Liver (tissue), 8 donors: ENCODE measurements at regions not wholly inside any gene's neighbourhood (a gene's known extent, or its start where the extent isn't known, plus 50 kb on each side); places are given as distances from the start of the nearest gene placed in this dataset.

ENCODE experiments used
- DNase-seq: peaks from one replicate; pipeline ENCODE4 v3.0.0-alpha.2; 2017; ENCODE audit warnings: low spot score
- H3K27ac ChIP-seq, 2 donors: one replicate each; pipeline ENCODE4 v1.7.0; 2013; ENCODE audit warnings: inconsistent platforms in 2 of 2, low read length in 2 of 2, control low read depth in 1 of 2, low read depth in 1 of 2, mild to moderate bottlenecking in 1 of 2
- H3K27me3 ChIP-seq, 4 donors: one replicate each; pipeline versions ENCODE4 v1.6.1 to v1.7.0; 2013; ENCODE audit warnings: low read length in 3 of 4, inconsistent platforms in 1 of 4, mild to moderate bottlenecking in 1 of 4, moderate library complexity in 1 of 4; ENCODE audit not compliant: control insufficient read depth in 4 of 4, insufficient read depth in 4 of 4
- H3K36me3 ChIP-seq, 4 donors: one replicate each; pipeline versions ENCODE4 v1.6.1 to v1.7.0; 2013; ENCODE audit warnings: low read length in 3 of 4, mild to moderate bottlenecking in 3 of 4, low read depth in 1 of 4, moderate library complexity in 1 of 4; ENCODE audit not compliant: control insufficient read depth in 4 of 4, insufficient read depth in 3 of 4
- H3K4me1 ChIP-seq, 4 donors: one replicate each; pipeline versions ENCODE4 v1.6.1 to v1.7.0; 2013; ENCODE audit warnings: low read length in 3 of 4, mild to moderate bottlenecking in 3 of 4, moderate library complexity in 1 of 4; ENCODE audit not compliant: control insufficient read depth in 4 of 4, insufficient read depth in 4 of 4
- H3K4me3 ChIP-seq, 3 donors: one replicate each; pipeline versions ENCODE4 v1.6.1 to v1.7.0; 2013; ENCODE audit warnings: low read length in 3 of 3, control low read depth in 1 of 3, low read depth in 1 of 3, mild to moderate bottlenecking in 1 of 3
- H3K9ac ChIP-seq, 2 donors: one replicate each; pipeline ENCODE4 v1.7.0; 2013; ENCODE audit warnings: low read length in 2 of 2, mild to moderate bottlenecking in 2 of 2, moderate library complexity in 2 of 2, control low read depth in 1 of 2, low read depth in 1 of 2
- H3K9me3 ChIP-seq, 4 donors: one replicate each; pipeline versions ENCODE4 v1.6.1 to v1.7.0; 2013; ENCODE audit warnings: low read length in 3 of 4; ENCODE audit not compliant: control insufficient read depth in 4 of 4
- ATF3 ChIP-seq: IDR thresholded peaks from 2 replicates; pipeline ENCODE4 v1.6.1; 2016; ENCODE audit warnings: antibody characterized with exemption
- CTCF ChIP-seq: fragments of 150-350 bp; IDR thresholded peaks from 2 replicates; pipeline ENCODE4 v1.5.1; 2017; ENCODE audit warnings: improper control_type of control experiment, low read depth, low read length; ENCODE audit not compliant: missing input control
- EGR1 ChIP-seq, 2 donors: IDR thresholded peaks; 2 replicates each; pipeline ENCODE4 v1.6.1; 2016 to 2018; ENCODE audit warnings: antibody characterized with exemption in 2 of 2, low read depth in 2 of 2
- FOXA1 ChIP-seq: IDR thresholded peaks from 2 replicates; pipeline ENCODE4 v1.6.1; 2016; ENCODE audit warnings: antibody characterized with exemption
- FOXA2 ChIP-seq: IDR thresholded peaks from 2 replicates; pipeline ENCODE4 v1.6.1; 2016; ENCODE audit warnings: antibody characterized with exemption
- GABPA ChIP-seq, 2 donors: IDR thresholded peaks in 1 of 2; conservative IDR thresholded peaks in 1 of 2; 2 replicates each; pipeline ENCODE4 v1.6.1; 2016; ENCODE audit warnings: antibody characterized with exemption in 2 of 2, mild to moderate bottlenecking in 1 of 2, moderate library complexity in 1 of 2
- HNF4A ChIP-seq, 2 donors: conservative IDR thresholded peaks; 2 replicates each; pipeline ENCODE4 v1.6.1; 2016; ENCODE audit warnings: antibody characterized with exemption in 2 of 2, mild to moderate bottlenecking in 2 of 2
- HNF4G ChIP-seq: IDR thresholded peaks from 2 replicates; pipeline ENCODE4 v1.6.1; 2016; ENCODE audit warnings: antibody characterized with exemption
- JUND ChIP-seq, 2 donors: IDR thresholded peaks; 2 replicates each; pipeline ENCODE4 v1.6.1; 2016; ENCODE audit warnings: antibody characterized with exemption in 2 of 2
- MAX ChIP-seq: IDR thresholded peaks from 2 replicates; pipeline ENCODE4 v1.6.1; 2016; ENCODE audit warnings: antibody characterized with exemption
- NR2F2 ChIP-seq: IDR thresholded peaks from 2 replicates; pipeline ENCODE4 v1.6.1; 2016; ENCODE audit warnings: antibody characterized with exemption
- RAD21 ChIP-seq, 2 donors: IDR thresholded peaks; 2 replicates each; pipeline ENCODE4 v1.6.1; 2016; ENCODE audit warnings: antibody characterized with exemption in 2 of 2, mild to moderate bottlenecking in 2 of 2
- REST ChIP-seq: IDR thresholded peaks from 2 replicates; pipeline ENCODE4 v1.6.1; 2016; ENCODE audit warnings: antibody characterized with exemption, mild to moderate bottlenecking
- RXRA ChIP-seq, 2 donors: IDR thresholded peaks; 2 replicates each; pipeline ENCODE4 v1.6.1; 2017 to 2018; ENCODE audit warnings: antibody characterized with exemption in 2 of 2, mild to moderate bottlenecking in 1 of 2
- SP1 ChIP-seq: IDR thresholded peaks from 2 replicates; pipeline ENCODE4 v1.6.1; 2018; ENCODE audit warnings: antibody characterized with exemption, mild to moderate bottlenecking
- TAF1 ChIP-seq: conservative IDR thresholded peaks from 2 replicates; pipeline ENCODE4 v1.6.1; 2016; ENCODE audit warnings: antibody characterized with exemption, mild to moderate bottlenecking
- YY1 ChIP-seq: IDR thresholded peaks from 2 replicates; pipeline ENCODE4 v1.6.1; 2016; ENCODE audit warnings: antibody characterized with exemption, mild to moderate bottlenecking
- ZBTB33 ChIP-seq: IDR thresholded peaks from 2 replicates; pipeline ENCODE4 v1.6.1; 2016; ENCODE audit warnings: antibody characterized with exemption
- WGBS: extraction: QIAGEN DNeasy Blood & Tissue Kit; methylation state at CpG from one replicate; pipeline ENCODE4 v1.1.7; 2013; 5-methylcytosine and 5-hydroxymethylcytosine counted together
- donor health status: healthy.
- donor health status: healthy.
- donor health status: healthy.
- donor health status: healthy.
- donor health status: healthy.

DNA sequence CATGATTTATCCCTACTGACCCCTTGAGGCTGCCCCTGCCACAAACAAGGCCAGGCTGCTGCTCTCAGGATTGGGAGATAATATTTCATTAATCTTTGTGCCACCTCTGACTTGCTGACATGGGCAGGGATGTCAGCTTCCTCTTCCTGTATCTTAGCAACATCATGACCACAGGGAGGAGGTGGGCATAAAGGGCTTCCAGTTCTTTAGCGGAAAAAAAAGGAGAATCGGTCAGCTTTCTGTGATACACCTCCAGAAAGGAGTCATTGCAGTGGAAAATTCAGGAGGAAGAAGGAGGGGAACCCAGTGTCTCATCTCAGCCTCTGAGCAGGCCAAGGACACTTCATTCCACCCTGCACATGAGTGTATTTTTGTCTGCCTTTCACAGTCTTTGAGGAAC, 206.8 kb upstream of the SDK2 start (continued):
- TF ChIP-seq REST = no peak
- TF ChIP-seq FOXA1 = no peak
- no peak for TF ChIP-seq SP1
- no peak for TF ChIP-seq GABPA (IDR thresholded peaks at IDR 0.05 in 1 of 2, conservative IDR thresholded peaks at IDR 0.05 in 1 of 2)
- TF ChIP-seq RXRA (IDR thresholded peaks at IDR 0.05) = no peak
- TF ChIP-seq TAF1 = no peak
- no peak for TF ChIP-seq NR2F2

- Histone ChIP-seq H3K27me3 (no peaks in the 10 kb centered on the region), H3K27ac (no peak overlapping the region), H3K36me3 (no peaks in the 10 kb centered on the region), H3K9me3 (peaks cover 0 to 3% (median 0%) of the 10 kb centered on the region in 4 donors), H3K4me3 (no peak overlapping the region), H3K4me1 (peaks cover 0 to 2% (median 0%) of the 10 kb centered on the region in 4 donors), H3K9ac (no peak overlapping the region)
- WGBS = 98% methylated on average over 2 of the region's 2 CpGs
- TF ChIP-seq HNF4G (no peak), FOXA2 (no peak), NR2F2 (no peak), GABPA (IDR thresholded peaks at IDR 0.05 in 1 of 2, conservative IDR thresholded peaks at IDR 0.05 in 1 of 2) (no peak), MAX (no peak), JUND (IDR thresholded peaks at IDR 0.05) (no peak), HNF4A (conservative IDR thresholded peaks at IDR 0.05) (no peak), REST (no peak), ZBTB33 (no peak), EGR1 (IDR thresholded peaks at IDR 0.05; ENCODE audit: low read depth in 2 of 2) (no peak), FOXA1 (no peak), CTCF (no peak), ATF3 (no peak), SP1 (no peak), YY1 (no peak), TAF1 (no peak), RAD21 (IDR thresholded peaks at IDR 0.05) (no peak)
- DNase-seq = no peak
These were observed 207.7 kb upstream of the SDK2 start for GRCh38 chr17:73851921-73852320.
